ENCODE measurements at regions not wholly inside any gene's neighbourhood (a gene's known extent, or its start where the extent isn't known, plus 50 kb on each side); places are given as distances from the start of the nearest gene placed in this dataset.
"Not testable (repeated sequence)": the region's sequence is repeated elsewhere in the genome, so short reads cannot be mapped to it uniquely, and the experiment has no call there.

GRCh38 chr10:3318480-3318807 lies 145.9 kb upstream of the PITRM1 start:
- not testable (repeated sequence) for TF ChIP-seq EZH2 (IDR thresholded peaks at IDR 0.05; ENCODE audit: low read length, missing control alignments)
- TF ChIP-seq, protein P1, sequence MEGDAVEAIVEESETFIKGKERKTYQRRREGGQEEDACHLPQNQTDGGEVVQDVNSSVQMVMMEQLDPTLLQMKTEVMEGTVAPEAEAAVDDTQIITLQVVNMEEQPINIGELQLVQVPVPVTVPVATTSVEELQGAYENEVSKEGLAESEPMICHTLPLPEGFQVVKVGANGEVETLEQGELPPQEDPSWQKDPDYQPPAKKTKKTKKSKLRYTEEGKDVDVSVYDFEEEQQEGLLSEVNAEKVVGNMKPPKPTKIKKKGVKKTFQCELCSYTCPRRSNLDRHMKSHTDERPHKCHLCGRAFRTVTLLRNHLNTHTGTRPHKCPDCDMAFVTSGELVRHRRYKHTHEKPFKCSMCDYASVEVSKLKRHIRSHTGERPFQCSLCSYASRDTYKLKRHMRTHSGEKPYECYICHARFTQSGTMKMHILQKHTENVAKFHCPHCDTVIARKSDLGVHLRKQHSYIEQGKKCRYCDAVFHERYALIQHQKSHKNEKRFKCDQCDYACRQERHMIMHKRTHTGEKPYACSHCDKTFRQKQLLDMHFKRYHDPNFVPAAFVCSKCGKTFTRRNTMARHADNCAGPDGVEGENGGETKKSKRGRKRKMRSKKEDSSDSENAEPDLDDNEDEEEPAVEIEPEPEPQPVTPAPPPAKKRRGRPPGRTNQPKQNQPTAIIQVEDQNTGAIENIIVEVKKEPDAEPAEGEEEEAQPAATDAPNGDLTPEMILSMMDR (conservative IDR thresholded peaks at IDR 0.05 in 1 of 2, IDR thresholded peaks at IDR 0.05 in 1 of 2; ENCODE audit: low read depth in 1 of 2, low read length in 2 of 2), result not testable (repeated sequence)
